Trophoblast cell (in vitro differentiated cells and primary cell): ENCODE measurements at regions not wholly inside any gene's neighbourhood (a gene's known extent, or its start where the extent isn't known, plus 50 kb on each side); places are given as distances from the start of the nearest gene placed in this dataset.
A peak's percentile ranks its signal among the peaks of the same experiment; 100 is the strongest.

ENCODE experiments used
- DNase-seq, 2 donors: peaks; one replicate each; pipeline ENCODE4 v3.0.0-alpha.2; 2016
- H2AFZ ChIP-seq: 2 replicates; pipeline ENCODE4 v1.6.1; 2013; ENCODE audit warnings: low read length, moderate library complexity, mild to moderate bottlenecking; ENCODE audit not compliant: insufficient read depth, poor library complexity
- H2AK5ac ChIP-seq: 2 replicates; pipeline ENCODE4 v1.6.1; 2013; ENCODE audit warnings: mild to moderate bottlenecking, low read length
- H2BK120ac ChIP-seq: 2 replicates; pipeline ENCODE4 v1.6.1; 2013; ENCODE audit warnings: low read length, mild to moderate bottlenecking, moderate library complexity; ENCODE audit not compliant: insufficient read depth, poor library complexity
- H2BK12ac ChIP-seq: 2 replicates; pipeline ENCODE4 v1.6.1; 2013; ENCODE audit warnings: mild to moderate bottlenecking, low read length, moderate library complexity
- H2BK5ac ChIP-seq: 2 replicates; pipeline ENCODE4 v1.6.1; 2013; ENCODE audit warnings: low read length, low read depth, moderate library complexity, mild to moderate bottlenecking; ENCODE audit not compliant: poor library complexity
- H3K14ac ChIP-seq: 2 replicates; pipeline ENCODE4 v1.6.1; 2013; ENCODE audit warnings: mild to moderate bottlenecking, low read length
- H3K18ac ChIP-seq: 2 replicates; pipeline ENCODE4 v1.6.1; 2013; ENCODE audit warnings: mild to moderate bottlenecking, low read length
- H3K23ac ChIP-seq: 2 replicates; pipeline ENCODE4 v1.6.1; 2013; ENCODE audit warnings: low read length
- H3K27ac ChIP-seq: 2 replicates; pipeline ENCODE4 v1.5.1; 2013; ENCODE audit warnings: low read depth, mild to moderate bottlenecking, inconsistent platforms, low read length, moderate library complexity
- H3K27me3 ChIP-seq: 2 replicates; pipeline ENCODE4 v1.6.1; 2013; ENCODE audit warnings: inconsistent platforms, mild to moderate bottlenecking, low read length, moderate library complexity; ENCODE audit not compliant: insufficient read depth
- H3K36me3 ChIP-seq, 2 experiments: 1 replicate in 1 of 2; 2 replicates in 1 of 2; pipeline ENCODE4 v1.6.1; 2013; ENCODE audit warnings: low read length in 2 of 2, mild to moderate bottlenecking in 2 of 2, moderate library complexity in 1 of 2; ENCODE audit not compliant: insufficient read depth in 2 of 2, control insufficient read depth in 1 of 2
- H3K4ac ChIP-seq: 2 replicates; pipeline ENCODE4 v1.6.1; 2013; ENCODE audit warnings: low read depth, mild to moderate bottlenecking, low read length, moderate library complexity
- H3K4me1 ChIP-seq, 2 experiments: 1 replicate in 1 of 2; 2 replicates in 1 of 2; pipeline ENCODE4 v1.6.1; 2013; ENCODE audit warnings: low read length in 2 of 2, mild to moderate bottlenecking in 2 of 2, moderate library complexity in 1 of 2; ENCODE audit not compliant: insufficient read depth in 2 of 2, control insufficient read depth in 1 of 2
- H3K4me2 ChIP-seq: 2 replicates; pipeline ENCODE4 v1.6.1; 2013; ENCODE audit warnings: inconsistent platforms, mild to moderate bottlenecking, low read length, moderate library complexity
- H3K4me3 ChIP-seq: 2 replicates; pipeline ENCODE4 v1.5.1; 2013; ENCODE audit warnings: mild to moderate bottlenecking, low read depth, low read length, inconsistent platforms
- H3K79me1 ChIP-seq: one replicate; pipeline ENCODE4 v1.6.1; 2013; ENCODE audit warnings: low read length
- H3K79me2 ChIP-seq: 2 replicates; pipeline ENCODE4 v1.6.1; 2013; ENCODE audit warnings: low read length, mild to moderate bottlenecking; ENCODE audit not compliant: control insufficient read depth, insufficient read depth, poor library complexity
- H3K9ac ChIP-seq: 2 replicates; pipeline ENCODE4 v1.6.1; 2013; ENCODE audit warnings: mild to moderate bottlenecking, low read length
- H3K9me3 ChIP-seq: 2 replicates; pipeline ENCODE4 v1.6.1; 2013; ENCODE audit warnings: low read depth, mild to moderate bottlenecking, control low read depth, inconsistent platforms, low read length; ENCODE audit not compliant: insufficient read depth
- H4K12ac ChIP-seq: 2 replicates; pipeline ENCODE4 v1.6.1; 2013; ENCODE audit warnings: low read depth, mild to moderate bottlenecking, low read length, moderate library complexity
- H4K8ac ChIP-seq: 2 replicates; pipeline ENCODE4 v1.6.1; 2013; ENCODE audit warnings: low read depth, mild to moderate bottlenecking, low read length, moderate library complexity
- H4K91ac ChIP-seq: one replicate; pipeline ENCODE4 v1.6.1; 2013; ENCODE audit warnings: low read depth, mild to moderate bottlenecking, low read length, moderate library complexity
- WGBS: extraction: QIAGEN DNeasy Blood & Tissue Kit; methylation state at CpG from one replicate; pipeline ENCODE4 v1.1.7; 2013; ENCODE audit warnings: missing lambda C conversion rate; ENCODE audit not compliant: insufficient read length, insufficient coverage; ENCODE audit errors: extremely low coverage; 5-methylcytosine and 5-hydroxymethylcytosine counted together

GRCh38 chr9:95627802-95628201 is 111.0 kb upstream of the PTCH1 start:
- H3K4me2 ChIP-seq: no peak overlapping the region
- H3K9me3 ChIP-seq: no peaks in the 10 kb centered on the region
- DNase-seq: no peak
- H2BK120ac ChIP-seq: no peak overlapping the region
- H3K79me2 ChIP-seq: no peaks in the 10 kb centered on the region
- no peak overlapping the region for H4K8ac ChIP-seq
- no peak overlapping the region for H2AFZ ChIP-seq
- H2AK5ac ChIP-seq: no peak overlapping the region
- no peak overlapping the region for H3K27ac ChIP-seq
- WGBS: no CpG with 5 or more reads among the region's 8 CpGs
- no peaks in the 10 kb centered on the region for H3K79me1 ChIP-seq
- H3K4me3 ChIP-seq: no peak overlapping the region
- H3K14ac ChIP-seq: no peak overlapping the region
- H3K36me3 ChIP-seq: no peaks in the 10 kb centered on the region
- no peak overlapping the region for H4K91ac ChIP-seq
- no peak overlapping the region for H3K4ac ChIP-seq
- no peak overlapping the region for H2BK12ac ChIP-seq
- no peak overlapping the region for H4K12ac ChIP-seq
- no peak overlapping the region for H3K18ac ChIP-seq
- no peaks in the 10 kb centered on the region for H3K27me3 ChIP-seq
- no peak overlapping the region for H3K23ac ChIP-seq
- H3K4me1 ChIP-seq: peaks cover 6 to 15% of the 10 kb centered on the region in 2 experiments
- no peak overlapping the region for H3K9ac ChIP-seq
- no peak overlapping the region for H2BK5ac ChIP-seq

GRCh38 chr9:95626885-95627558 is 110.3 kb upstream of the PTCH1 start:
- Histone ChIP-seq H3K23ac (no peak overlapping the region), H2BK120ac (peak overlapping the region; percentile 30), H3K27ac (no peak overlapping the region), H3K79me1 (no peaks in the 10 kb centered on the region), H2BK12ac (peak overlapping the region; percentile 74), H3K14ac (no peak overlapping the region), H2AFZ (no peak overlapping the region), H3K27me3 (no peaks in the 10 kb centered on the region), H4K8ac (no peak overlapping the region), H3K79me2 (no peaks in the 10 kb centered on the region), H3K4me1 (peaks cover 6 to 15% of the 10 kb centered on the region in 2 experiments), H3K18ac (no peak overlapping the region), H3K9me3 (no peaks in the 10 kb centered on the region), H3K4ac (no peak overlapping the region), H3K9ac (no peak overlapping the region), H2AK5ac (peak overlapping the region; percentile 71), H3K36me3 (no peaks in the 10 kb centered on the region), H3K4me2 (no peak overlapping the region), H4K12ac (no peak overlapping the region), H4K91ac (no peak overlapping the region), H2BK5ac (no peak overlapping the region), H3K4me3 (no peak overlapping the region)
- no peak for DNase-seq
- no CpG with 5 or more reads among the region's 21 CpGs for WGBS

DNA sequence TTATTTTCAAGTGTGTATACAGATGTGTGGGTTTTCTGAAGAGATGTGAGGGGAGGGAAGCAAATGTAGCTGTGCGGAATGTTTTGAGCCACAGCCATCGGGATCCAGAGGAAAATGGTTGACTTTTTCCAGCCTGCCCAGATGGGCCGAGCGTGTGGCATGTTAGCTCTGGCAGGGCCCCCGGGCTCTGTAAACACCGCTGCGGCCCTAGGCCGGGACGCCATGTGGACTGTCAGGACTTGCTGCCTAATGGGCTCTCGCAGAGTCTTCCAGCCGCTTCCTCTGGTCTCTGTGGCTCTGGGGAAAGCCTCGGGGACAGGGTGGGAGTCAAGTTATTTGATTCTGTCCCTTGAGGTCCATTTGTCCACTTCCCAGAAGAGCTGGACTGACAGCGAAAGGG is 109.6 kb upstream of the PTCH1 start:
- DNase-seq: no peak
- Histone ChIP-seq H3K23ac (no peak overlapping the region), H3K4me1 (peaks cover 6 to 15% of the 10 kb centered on the region in 2 experiments), H3K27ac (no peak overlapping the region), H2AK5ac (no peak overlapping the region), H3K18ac (no peak overlapping the region), H3K4me3 (no peak overlapping the region), H3K14ac (no peak overlapping the region), H2AFZ (no peak overlapping the region), H3K36me3 (no peaks in the 10 kb centered on the region), H3K79me1 (no peaks in the 10 kb centered on the region), H3K9ac (no peak overlapping the region), H2BK5ac (no peak overlapping the region), H2BK12ac (peak overlapping the region; percentile 15), H3K4me2 (no peak overlapping the region), H3K27me3 (no peaks in the 10 kb centered on the region), H3K4ac (no peak overlapping the region), H3K79me2 (no peaks in the 10 kb centered on the region), H2BK120ac (no peak overlapping the region), H3K9me3 (no peaks in the 10 kb centered on the region), H4K8ac (no peak overlapping the region), H4K12ac (no peak overlapping the region), H4K91ac (no peak overlapping the region)
- WGBS: no CpG with 5 or more reads among the region's 13 CpGs

DNA sequence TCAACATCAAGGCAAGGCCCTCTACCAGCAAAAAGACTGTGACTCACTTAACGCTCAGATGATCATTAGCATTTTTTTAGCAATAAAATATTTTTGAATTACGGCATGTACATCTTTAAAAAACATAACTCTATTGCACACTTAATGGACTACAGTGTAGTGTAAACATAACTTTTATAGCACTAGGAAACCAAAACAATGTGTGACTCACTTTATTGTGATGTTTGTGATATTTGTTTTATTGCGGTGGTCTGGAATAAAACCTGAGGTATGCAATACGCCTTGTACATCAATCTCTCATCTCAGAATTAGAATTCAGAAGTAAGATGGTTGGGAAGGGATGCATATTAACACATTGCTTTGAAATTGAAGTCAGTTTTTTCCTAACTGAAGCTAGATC is 106.9 kb upstream of the PTCH1 start:
- H3K14ac ChIP-seq: no peak overlapping the region
- no peak overlapping the region for H3K23ac ChIP-seq

More for the DNA sequence above, 106.9 kb upstream of the PTCH1 start:
- no peaks in the 10 kb centered on the region for H3K79me2 ChIP-seq
- DNase-seq: no peak
- no peak overlapping the region for H2AK5ac ChIP-seq
- H4K91ac ChIP-seq: no peak overlapping the region
- WGBS: no CpG with 5 or more reads among the region's 4 CpGs
- H4K8ac ChIP-seq: no peak overlapping the region
- H3K4ac ChIP-seq: no peak overlapping the region
- H3K4me3 ChIP-seq: no peak overlapping the region
- H3K18ac ChIP-seq: no peak overlapping the region
- H4K12ac ChIP-seq: no peak overlapping the region
- no peaks in the 10 kb centered on the region for H3K79me1 ChIP-seq
- no peak overlapping the region for H3K27ac ChIP-seq
- H3K4me2 ChIP-seq: no peak overlapping the region
- H3K27me3 ChIP-seq: no peaks in the 10 kb centered on the region
- H3K36me3 ChIP-seq: no peaks in the 10 kb centered on the region
- no peak overlapping the region for H3K9ac ChIP-seq
- no peak overlapping the region for H2BK12ac ChIP-seq
- H3K4me1 ChIP-seq: peaks cover 6 to 15% of the 10 kb centered on the region in 2 experiments
- H3K9me3 ChIP-seq: no peaks in the 10 kb centered on the region
- H2BK120ac ChIP-seq: no peak overlapping the region
- no peak overlapping the region for H2AFZ ChIP-seq
- H2BK5ac ChIP-seq: no peak overlapping the region
